ENCODE measurements at regions not wholly inside any gene's neighbourhood (a gene's known extent, or its start where the extent isn't known, plus 50 kb on each side); places are given as distances from the start of the nearest gene placed in this dataset.
"Not testable (repeated sequence)": the region's sequence is repeated elsewhere in the genome, so short reads cannot be mapped to it uniquely, and the experiment has no call there.

DNA sequence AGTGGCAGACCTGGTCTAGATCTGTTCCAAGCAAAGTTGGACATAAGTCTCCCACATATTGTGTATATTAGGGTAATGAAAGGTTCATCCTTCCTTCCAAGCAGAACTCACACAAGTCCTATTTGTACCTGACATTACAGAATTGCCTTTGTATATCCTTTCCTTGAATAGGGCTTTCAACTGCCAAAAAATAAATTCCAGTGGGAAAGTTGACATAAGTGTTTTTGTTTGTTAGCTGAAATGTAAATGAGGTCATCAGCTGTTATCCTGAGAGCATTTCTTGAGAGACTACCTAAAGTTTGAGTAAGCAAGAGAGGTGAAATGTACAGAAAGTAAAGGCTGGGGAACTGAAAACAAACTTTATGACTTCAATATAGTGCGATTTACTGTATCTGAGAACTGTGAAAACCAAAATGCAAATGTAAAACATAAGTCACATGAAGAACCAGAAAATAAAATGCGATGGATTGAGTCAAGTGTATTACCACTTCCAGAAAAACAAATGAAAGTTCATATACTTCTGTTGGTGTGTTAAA, 527.3 kb upstream of the SEMA3D start:
- DNase-seq, result peak; percentile 38

- peak; percentile 12 for DNase-seq
Observed at GRCh38 chr7:85713171-85713570, 526.3 kb upstream of the SEMA3D start.

DNA sequence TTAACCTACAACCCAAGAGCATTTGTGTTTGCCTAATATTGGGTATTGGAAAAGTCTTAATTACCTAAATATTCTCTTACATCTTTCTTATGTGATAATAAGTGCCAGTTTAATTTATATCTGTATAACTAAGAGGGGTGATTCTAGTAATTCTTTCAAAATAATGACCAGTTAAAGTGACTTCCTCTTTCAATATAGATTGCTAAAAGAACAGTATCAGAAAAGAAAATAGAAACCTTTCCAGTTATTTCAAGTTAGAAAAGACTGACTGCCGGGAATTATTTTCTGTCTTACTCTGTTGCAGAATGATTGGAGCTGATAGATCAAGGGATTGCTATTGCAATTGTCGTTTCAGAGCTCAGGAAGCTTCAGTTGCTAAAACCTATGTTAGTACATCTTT, 525.0 kb upstream of the SEMA3D start:
- DNase-seq, result no peak

- no peak for DNase-seq
Observed at GRCh38 chr7:85710960-85711359, 524.1 kb upstream of the SEMA3D start.

DNA sequence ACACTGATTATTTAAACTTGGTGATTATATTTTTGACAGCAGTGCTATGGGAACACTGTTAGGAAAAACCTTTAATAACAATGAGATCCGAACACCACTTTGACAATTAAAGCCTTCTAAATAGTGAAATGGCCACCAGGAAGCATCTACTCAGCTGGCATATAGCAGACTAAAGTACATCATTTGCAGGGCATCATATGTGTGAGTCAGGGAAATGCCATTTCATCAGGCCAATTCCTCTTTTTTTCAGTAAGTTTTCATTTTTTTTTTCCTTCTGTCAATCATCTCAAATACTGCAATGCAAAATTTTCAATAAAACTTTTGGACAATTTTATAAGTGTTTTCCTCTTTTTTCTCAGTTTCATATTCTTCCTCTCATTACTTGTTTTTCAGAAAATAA, 521.4 kb upstream of the SEMA3D start:
- no peak for DNase-seq

- no peak for DNase-seq
Observed at GRCh38 chr7:85705076-85705475, 518.2 kb upstream of the SEMA3D start.

GRCh38 chr7:85703251-85704010, 516.6 kb upstream of the SEMA3D start:
- no peak for DNase-seq

- no peak for DNase-seq
Observed at GRCh38 chr7:85702348-85702747, 515.5 kb upstream of the SEMA3D start.

GRCh38 chr7:85699482-85699881, 512.6 kb upstream of the SEMA3D start:
- no peak for DNase-seq

GRCh38 chr7:85695533-85695932, 508.7 kb upstream of the SEMA3D start:
- peak; percentile 17 for DNase-seq

DNA sequence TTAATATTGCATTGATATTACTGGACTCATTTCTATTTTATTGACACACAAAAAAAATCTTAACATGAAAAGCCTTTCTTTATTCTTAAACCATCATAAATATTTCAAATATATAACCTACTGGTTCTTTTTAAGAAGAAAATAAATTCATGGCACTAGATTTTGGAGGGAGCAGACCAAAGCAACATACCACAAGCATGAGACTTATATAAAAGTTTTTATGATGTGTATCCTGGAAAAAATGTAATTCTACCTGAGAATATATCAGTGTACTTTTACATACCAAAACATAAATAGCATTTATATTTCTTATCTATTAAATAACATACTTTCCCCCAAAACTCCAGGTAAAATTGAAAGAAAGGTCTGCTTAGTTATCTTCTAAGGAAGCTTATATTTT, 508.2 kb upstream of the SEMA3D start:
- DNase-seq, result no peak

- DNase-seq, result no peak
Observed at GRCh38 chr7:85693326-85693725, 506.5 kb upstream of the SEMA3D start.

GRCh38 chr7:85688712-85689111, 501.9 kb upstream of the SEMA3D start:
- DNase-seq, result no peak

DNA sequence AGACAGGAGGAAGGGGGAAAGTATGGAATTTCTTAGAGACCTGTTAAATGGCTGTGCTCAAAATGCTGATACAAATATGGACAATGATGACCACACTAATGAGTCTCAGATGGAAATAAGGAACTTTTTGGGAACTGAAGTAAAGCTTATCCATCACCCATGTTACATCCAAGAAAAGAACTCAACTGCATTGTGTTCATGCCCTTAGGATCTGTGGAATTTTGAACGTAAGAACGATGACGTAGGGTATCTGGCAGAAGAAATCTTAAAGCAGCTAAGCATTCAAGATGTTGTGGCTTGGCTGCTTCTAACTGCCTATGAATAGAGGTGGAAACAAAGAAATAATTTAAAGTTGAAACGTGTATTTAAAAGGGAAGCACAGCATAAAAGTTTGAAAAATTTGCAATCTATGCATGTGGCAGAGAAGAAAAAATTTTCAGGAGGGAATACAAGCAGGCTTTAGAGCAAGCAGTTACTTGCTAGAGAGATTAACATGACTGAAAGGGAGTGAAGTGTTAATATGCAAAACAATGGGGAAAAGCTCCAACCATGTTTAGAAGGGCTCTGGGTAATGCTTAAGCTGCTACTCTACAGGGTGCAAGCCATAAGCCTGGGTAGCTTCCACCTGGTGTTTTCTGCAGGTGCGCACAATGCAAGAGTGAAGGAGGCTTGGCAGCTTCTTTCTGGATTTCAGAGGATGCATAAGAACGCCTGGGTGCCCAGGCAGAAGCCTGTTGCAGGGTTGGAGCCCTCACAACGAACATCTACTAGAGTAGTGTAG, 499.7 kb upstream of the SEMA3D start:
- DNase-seq, result no peak

GRCh38 chr7:85685901-85686300, 499.0 kb upstream of the SEMA3D start:
- DNase-seq, result no peak

DNA sequence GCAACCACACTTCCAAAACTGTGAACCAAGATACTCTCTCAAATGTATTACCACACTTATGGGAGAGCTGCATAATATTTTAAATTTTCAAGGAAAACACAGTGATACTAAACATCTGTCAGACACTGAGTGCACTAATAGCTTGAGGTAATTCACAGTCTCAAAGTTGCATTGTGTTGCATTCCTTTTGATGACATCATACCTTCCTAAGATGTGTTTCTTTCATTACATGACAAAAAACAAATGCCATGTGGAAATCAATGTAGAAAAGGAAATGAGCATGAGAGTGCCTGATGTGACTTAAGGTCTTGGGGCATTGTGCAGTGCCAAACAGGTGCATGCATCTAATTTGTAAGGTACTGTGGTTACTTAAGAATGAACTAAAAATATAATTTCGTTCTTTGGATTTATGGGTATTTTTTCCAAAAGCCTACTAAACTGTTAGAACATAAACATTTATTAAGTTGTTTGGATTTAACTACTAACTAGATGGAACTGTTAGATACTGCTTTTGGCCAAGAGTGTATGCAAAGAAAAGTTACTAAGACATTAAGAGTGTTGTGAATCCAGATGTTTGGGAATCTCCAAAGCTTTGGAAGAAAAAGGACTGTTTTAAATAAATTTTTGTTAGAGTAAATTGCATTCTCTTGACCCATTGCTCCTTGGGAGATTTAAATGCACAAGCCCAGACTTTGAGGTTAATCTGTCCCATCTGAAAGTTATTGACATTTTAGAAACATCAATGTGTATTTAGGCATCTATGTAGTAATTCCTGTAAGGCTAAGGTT, 496.2 kb upstream of the SEMA3D start:
- peak; percentile 63 for DNase-seq

DNA sequence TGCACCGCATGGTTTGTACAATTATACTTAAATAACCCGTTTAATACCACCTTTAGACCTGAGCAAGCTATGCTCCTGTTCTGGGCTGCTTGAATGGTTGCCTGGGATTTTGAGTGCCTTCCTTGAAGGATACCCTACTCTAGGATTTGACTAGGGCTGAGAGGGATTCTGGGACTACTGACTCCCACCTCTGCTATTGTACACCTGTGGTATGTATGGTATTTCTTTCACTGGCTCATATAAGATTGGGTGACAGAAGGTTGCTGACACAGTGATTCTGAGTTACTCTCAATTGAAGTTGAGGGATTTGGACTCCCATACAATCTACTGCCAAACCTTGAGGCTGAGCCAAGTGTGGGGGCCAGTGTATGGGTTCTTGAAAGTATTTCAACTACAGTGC, 494.4 kb upstream of the SEMA3D start:
- no peak for DNase-seq

DNA sequence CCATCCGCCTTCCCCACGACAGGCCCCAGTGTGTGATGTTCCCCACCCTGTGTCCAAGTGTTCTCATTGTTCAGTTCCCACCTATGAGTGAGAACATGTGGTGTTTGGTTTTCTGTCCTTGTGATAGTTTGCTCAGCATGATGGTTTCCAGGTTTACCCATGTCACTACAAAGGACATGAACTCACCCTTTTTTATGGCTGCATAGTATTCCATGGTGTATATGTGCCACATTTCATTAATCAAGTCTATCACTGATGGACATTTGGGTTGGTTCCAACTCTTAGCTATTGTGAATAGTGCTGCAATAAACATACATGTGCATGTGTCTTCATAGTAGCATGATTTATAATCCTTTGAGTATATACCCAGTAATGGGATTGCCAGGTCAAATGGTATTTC, 488.2 kb upstream of the SEMA3D start:
- DNase-seq, result not testable (repeated sequence)

GRCh38 chr7:85673876-85674275, 487.0 kb upstream of the SEMA3D start:
- no peak for DNase-seq

DNA sequence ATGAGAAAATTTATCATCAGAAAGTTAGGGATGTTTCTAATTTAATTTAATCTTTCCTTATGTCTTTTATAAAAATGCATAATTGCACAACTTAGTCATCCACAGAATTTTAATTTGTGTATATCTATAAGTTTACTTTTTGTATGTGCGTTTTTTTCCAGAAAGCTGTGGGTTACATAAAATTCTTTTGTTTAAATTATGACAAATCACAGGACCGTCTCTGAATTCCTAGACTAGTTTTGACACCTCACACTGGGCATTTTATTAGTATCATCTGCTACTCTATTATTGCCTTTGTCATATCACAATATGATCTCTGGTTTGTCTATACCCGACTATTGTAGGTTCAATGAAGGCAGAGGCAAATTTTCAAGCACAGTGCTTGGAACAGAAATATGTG, 482.4 kb upstream of the SEMA3D start:
- no peak for DNase-seq

DNA sequence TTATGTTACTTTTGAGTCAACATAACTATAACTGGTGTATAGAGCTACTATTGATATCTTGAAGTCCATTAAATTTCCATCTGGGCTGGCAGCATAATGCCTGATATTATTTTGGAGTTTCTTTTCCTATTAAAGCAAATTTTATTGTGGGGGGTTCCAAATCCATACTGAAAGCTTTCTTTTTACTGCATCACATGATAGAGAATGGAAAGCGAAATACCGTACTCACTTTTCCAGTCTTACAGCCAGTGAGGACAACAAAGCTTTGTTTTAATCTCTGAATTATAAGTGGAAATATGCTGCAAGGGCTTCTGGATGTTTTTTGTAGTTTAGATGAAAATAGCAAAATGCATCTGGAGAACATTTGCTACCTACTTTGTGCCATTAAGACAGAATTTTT, 477.5 kb upstream of the SEMA3D start:
- DNase-seq, result no peak

DNA sequence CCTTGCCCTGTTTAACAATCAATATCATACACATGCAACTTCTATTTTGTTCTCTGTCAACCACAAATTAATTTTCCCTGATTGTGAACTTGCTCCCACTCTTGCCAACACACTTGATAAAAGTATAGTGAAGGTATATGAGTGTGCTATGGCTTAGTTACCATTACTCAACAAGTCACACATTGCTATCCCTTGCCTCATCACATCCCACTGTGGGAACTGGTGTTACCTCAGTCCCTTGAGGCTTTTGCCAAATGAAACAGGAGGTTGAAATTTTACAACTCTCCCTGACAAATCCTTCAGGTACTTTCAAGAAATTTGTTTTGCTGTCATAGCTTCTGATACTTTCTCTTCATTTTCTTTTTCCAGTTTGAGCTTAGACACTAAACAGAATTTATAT, 472.5 kb upstream of the SEMA3D start:
- DNase-seq, result no peak

DNA sequence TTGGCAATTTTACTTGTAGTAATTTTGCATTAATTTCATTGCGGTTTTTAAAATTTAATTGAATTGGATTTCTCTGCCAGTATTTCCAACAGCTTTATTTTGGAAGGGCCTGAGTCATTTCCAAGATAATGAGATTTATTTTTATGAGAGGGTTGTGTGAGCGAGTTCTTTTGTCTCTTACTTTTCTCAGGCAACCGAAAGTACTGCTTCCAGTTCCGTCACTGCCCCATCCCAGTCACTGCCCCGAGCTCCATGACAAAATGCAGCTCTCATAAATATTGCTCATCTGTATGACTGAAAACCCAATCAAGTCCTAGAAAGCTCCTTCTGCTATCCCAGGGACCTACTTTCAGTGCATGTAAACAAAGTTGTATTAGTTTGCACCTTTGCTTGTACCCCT, 468.4 kb upstream of the SEMA3D start:
- no peak for DNase-seq
